SK-N-SH (cell line): ENCODE measurements at regions not wholly inside any gene's neighbourhood (a gene's known extent, or its start where the extent isn't known, plus 50 kb on each side); places are given as distances from the start of the nearest gene placed in this dataset.

Experiments
- CTCF ChIA-PET: fragments of 300-600, 350-600 bp; formaldehyde crosslinking; extraction: SDS; loops from one replicate; lab custom pipeline; 2021; lab: Yijun Ruan, JAX
- POLR2A ChIA-PET: fragments of 350-600 bp; sonication (Branson Sonifier 250); formaldehyde crosslinking; extraction: SDS; loops from one replicate; lab custom pipeline; 2020; ENCODE audit warnings: antibody characterized with exemption, inconsistent platforms; lab: Yijun Ruan, JAX
- DNase-seq: peaks from one replicate; pipeline ENCODE4 v3.0.0; 2012
- H2AFZ ChIP-seq: fragments of 200-600 bp; sonication (generic); 2 replicates; pipeline ENCODE4 v1.8.1; 2016; ENCODE audit warnings: antibody characterized with exemption, mild to moderate bottlenecking, low read depth
- H3F3A ChIP-seq: fragments of 200-600 bp; sonication (generic); replicated peaks from 2 replicates; pipeline ENCODE3; 2016; ENCODE audit warnings: antibody characterized with exemption, mild to moderate bottlenecking; ENCODE audit not compliant: insufficient read depth
- H3K27ac ChIP-seq, 2 experiments: fragments of 200-500 bp in 1 of 2; fragments of 200-600 bp in 1 of 2; sonication (Bioruptor generic) in 1 of 2; sonication (generic), shearing (Covaris generic) in 1 of 2; 2 replicates each; pipeline versions ENCODE4 v1.5.1 to v1.6.1; 2014 to 2016; ENCODE audit warnings: low read depth in 2 of 2, inconsistent platforms in 1 of 2, low read length in 1 of 2, mild to moderate bottlenecking in 1 of 2, mixed read lengths in 1 of 2
- H3K27me3 ChIP-seq: fragments of 200-600 bp; sonication (generic), shearing (Covaris generic); 2 replicates; pipeline ENCODE4 v1.6.1; 2016; ENCODE audit warnings: mixed run types; ENCODE audit not compliant: insufficient read depth
- H3K36me3 ChIP-seq, 2 experiments: fragments of 200-500 bp in 1 of 2; fragments of 200-600 bp in 1 of 2; sonication (Bioruptor generic) in 1 of 2; sonication (generic) in 1 of 2; replicated peaks in 1 of 2; 2 replicates each; pipeline versions ENCODE3 to v1.5.1; 2014 to 2016; ENCODE audit warnings: low read length in 1 of 2, mild to moderate bottlenecking in 1 of 2; ENCODE audit not compliant: insufficient read depth in 2 of 2, control insufficient read depth in 1 of 2
- H3K4me1 ChIP-seq, 2 experiments: fragments of 200-500 bp in 1 of 2; fragments of 200-600 bp in 1 of 2; sonication (Bioruptor generic) in 1 of 2; sonication (generic), shearing (Covaris generic) in 1 of 2; 2 replicates each; pipeline versions ENCODE4 v1.5.1 to v1.6.1; 2014 to 2016; ENCODE audit warnings: low read depth in 1 of 2, low read length in 1 of 2, mixed run types in 1 of 2; ENCODE audit not compliant: insufficient read depth in 2 of 2, control insufficient read depth in 1 of 2
- H3K4me2 ChIP-seq: fragments of 200-600 bp; sonication (generic), shearing (Covaris generic); 2 replicates; pipeline ENCODE4 v1.6.1; 2017; ENCODE audit warnings: mixed run types
- H3K4me3 ChIP-seq, 2 experiments: fragments of 200-500 bp in 1 of 2; fragments of 200-600 bp in 1 of 2; sonication (Bioruptor generic) in 1 of 2; sonication (generic), shearing (Covaris generic) in 1 of 2; 2 replicates each; pipeline versions ENCODE4 v1.5.1 to v1.8.1; 2014 to 2016; ENCODE audit warnings: low read depth in 2 of 2, inconsistent platforms in 1 of 2, low read length in 1 of 2, mild to moderate bottlenecking in 1 of 2, mixed read lengths in 1 of 2, moderate library complexity in 1 of 2
- H3K79me2 ChIP-seq: fragments of 200-600 bp; sonication (generic); 2 replicates; pipeline ENCODE4 v1.8.1; 2017; ENCODE audit warnings: mild to moderate bottlenecking; ENCODE audit not compliant: insufficient read depth
- H3K9ac ChIP-seq: fragments of 200-600 bp; sonication (generic); 2 replicates; pipeline ENCODE4 v1.6.1; 2017; ENCODE audit warnings: mixed run types
- H3K9me2 ChIP-seq: fragments of 200-600 bp; sonication (generic); 2 replicates; pipeline ENCODE4 v1.6.1; 2017; ENCODE audit warnings: mixed run types
- H3K9me3 ChIP-seq: fragments of 200-600 bp; sonication (generic); 2 replicates; pipeline ENCODE4 v1.6.1; 2017; ENCODE audit warnings: mixed run types, mild to moderate bottlenecking, moderate library complexity
- H4K20me1 ChIP-seq: fragments of 200-600 bp; sonication (generic); 2 replicates; pipeline ENCODE4 v1.6.1; 2017; ENCODE audit warnings: mild to moderate bottlenecking, mixed run types; ENCODE audit not compliant: insufficient read depth
- EP300 ChIP-seq, 2 experiments: IDR thresholded peaks; 2 replicates each; pipeline versions ENCODE4 v1.4.0 to v1.6.1; 2012; ENCODE audit warnings: borderline replicate concordance in 1 of 2, low read depth in 1 of 2, low read length in 1 of 2
- FOXJ3 ChIP-seq: sonication (generic); formaldehyde crosslinking; IDR thresholded peaks from 2 replicates; pipeline ENCODE4 v1.5.1; 2020; ENCODE audit warnings: mild to moderate bottlenecking, missing genetic modification reagents
- FOXM1 ChIP-seq: IDR thresholded peaks from 2 replicates; pipeline ENCODE4 v1.4.0; 2012; ENCODE audit warnings: low read depth, mild to moderate bottlenecking
- GABPA ChIP-seq: IDR thresholded peaks from 2 replicates; pipeline ENCODE4 v1.4.0; 2012; ENCODE audit warnings: low read depth, mild to moderate bottlenecking
- IRF3 ChIP-seq: fragments of 150-350 bp; IDR thresholded peaks from 2 replicates; pipeline ENCODE4 v1.6.1; 2016; ENCODE audit warnings: mild to moderate bottlenecking, low read depth, low read length
- MAX ChIP-seq: IDR thresholded peaks from 2 replicates; pipeline ENCODE4 v1.4.0; 2012; ENCODE audit warnings: low read depth
- MEF2A ChIP-seq: IDR thresholded peaks from 2 replicates; pipeline ENCODE4 v1.4.0; 2012; ENCODE audit warnings: low read depth, borderline replicate concordance
- NFIC ChIP-seq: IDR thresholded peaks from 2 replicates; pipeline ENCODE4 v1.4.0; 2012; ENCODE audit warnings: borderline replicate concordance
- PBX3 ChIP-seq: IDR thresholded peaks from 2 replicates; pipeline ENCODE4; 2012
- POLR2AphosphoS5 ChIP-seq: IDR thresholded peaks from 2 replicates; pipeline ENCODE4 v1.6.1; 2012; ENCODE audit warnings: low read depth, low read length
- RAD21 ChIP-seq: IDR thresholded peaks from 2 replicates; pipeline ENCODE4 v1.6.1; 2012; ENCODE audit warnings: mild to moderate bottlenecking, low read length
- REST ChIP-seq: IDR thresholded peaks from 2 replicates; pipeline ENCODE4 v1.6.1; 2012; ENCODE audit warnings: mild to moderate bottlenecking, low read depth, low read length, moderate library complexity
- RFX5 ChIP-seq: IDR thresholded peaks from 2 replicates; pipeline ENCODE4 v1.6.1; 2012; ENCODE audit warnings: mild to moderate bottlenecking, improper control_type of control experiment, low read length
- SMC3 ChIP-seq: IDR thresholded peaks from 2 replicates; pipeline ENCODE4 v1.6.1; 2012; ENCODE audit warnings: low read depth, low read length, improper control_type of control experiment
- TAF1 ChIP-seq: IDR thresholded peaks from 2 replicates; pipeline ENCODE4 v1.6.1; 2012; ENCODE audit warnings: low read depth, mild to moderate bottlenecking, low read length, moderate library complexity, borderline replicate concordance
- TCF12 ChIP-seq: IDR thresholded peaks from 2 replicates; pipeline ENCODE4 v1.4.0; 2012
- TEAD4 ChIP-seq: IDR thresholded peaks from 2 replicates; pipeline ENCODE4 v1.4.0; 2012; ENCODE audit warnings: mild to moderate bottlenecking, borderline replicate concordance; ENCODE audit not compliant: insufficient read depth
- USF2 ChIP-seq: fragments of 150-350 bp; IDR thresholded peaks from 2 replicates; pipeline ENCODE4 v1.6.1; 2017; ENCODE audit warnings: antibody characterized with exemption, low read length, low read depth, borderline replicate concordance
- WGBS: methylation state at CpG from one replicate; pipeline ENCODE4 v1.1.6; 2017; ENCODE audit warnings: low lambda C conversion rate; 5-methylcytosine and 5-hydroxymethylcytosine counted together

GRCh38 chr15:29324746-29325145, 55.1 kb upstream of the NSMCE3 start:
- TF ChIP-seq FOXJ3 (CRISPR knock-in tag) (no peak), RFX5 (no peak), IRF3 (no peak), NFIC (no peak), MEF2A (no peak), TCF12 (no peak), PBX3 (no peak), REST (no peak), USF2 (no peak), GABPA (no peak), MAX (no peak), TAF1 (no peak), POLR2AphosphoS5 (no peak), EP300 (IDR thresholded peaks at IDR 0.05; ENCODE audit: borderline replicate concordance in 1 of 2, low read depth in 1 of 2, low read length in 1 of 2) (no peak), RAD21 (no peak), FOXM1 (no peak), SMC3 (no peak), TEAD4 (no peak)
- 32% methylated on average over 1 of the region's 1 CpG for WGBS
- DNase-seq, result no peak

More at GRCh38 chr15:29324746-29325145, 55.1 kb upstream of the NSMCE3 start:
- Histone ChIP-seq H3K27me3 (no peaks in the 10 kb centered on the region), H3K4me1 (no peaks in the 10 kb centered on the region; a peak in 1 of 4 replicates), H3K27ac (no peak overlapping the region), H2AFZ (no peak overlapping the region), H3K9ac (no peak overlapping the region), H3K9me3 (no peaks in the 10 kb centered on the region; the same call in 1 of the 2 replicates), H3K9me2 (no peaks in the 10 kb centered on the region), H4K20me1 (no peaks in the 10 kb centered on the region), H3K79me2 (no peaks in the 10 kb centered on the region), H3F3A (peaks cover 3% of the 10 kb centered on the region), H3K4me3 (no peak overlapping the region), H3K4me2 (no peak overlapping the region), H3K36me3 (no peaks in the 10 kb centered on the region)
- POLR2A ChIA-PET, result no interaction called here
- CTCF ChIA-PET, result no interaction called here
